Panc1 (cell line): ENCODE measurements at regions not wholly inside any gene's neighbourhood (a gene's known extent, or its start where the extent isn't known, plus 50 kb on each side); places are given as distances from the start of the nearest gene placed in this dataset.

Experiments
- ATAC-seq: fragments of 200-7000 bp; cut with Tn5 transposase; 2 replicates; pipeline ENCODE4 v1.9.1; 2020; ENCODE audit warnings: mild to moderate bottlenecking, moderate library complexity
- BruUV-seq: library from RNA; stranded (reverse); fragments of 400-500 nt; replicated peaks from 2 replicates; lab custom pipeline; 2021; lab: Mats Ljungman, UMichigan
- CTCF ChIA-PET: fragments of 300-600 bp; sonication (Branson Sonifier 250); formaldehyde crosslinking; loops from one replicate; lab custom pipeline; 2022; ENCODE audit warnings: antibody characterized with exemption; lab: Charles Lee
- POLR2A ChIA-PET: fragments of 300-600 bp; sonication (Branson Sonifier 250); formaldehyde crosslinking; loops from one replicate; lab custom pipeline; 2022; ENCODE audit warnings: antibody characterized with exemption; lab: Charles Lee
- DNase-seq: peaks from one replicate; pipeline ENCODE4 v3.0.0-alpha.2; 2010; ENCODE audit warnings: low read depth, low spot score
- H3K27ac ChIP-seq: 2 replicates; pipeline ENCODE4 v1.5.1; 2011; ENCODE audit warnings: mild to moderate bottlenecking, low read length, inconsistent platforms
- H3K27me3 ChIP-seq: fragments of 200-500 bp; sonication (Bioruptor generic); 2 replicates; pipeline ENCODE4 v1.6.0; 2014; ENCODE audit warnings: low read length, inconsistent platforms; ENCODE audit not compliant: control insufficient read depth, insufficient read depth
- H3K36me3 ChIP-seq: fragments of 200-500 bp; sonication (Bioruptor generic); 2 replicates; pipeline ENCODE4 v1.5.1; 2014; ENCODE audit warnings: inconsistent platforms, mild to moderate bottlenecking, low read length, moderate library complexity; ENCODE audit not compliant: control insufficient read depth, insufficient read depth
- H3K4me1 ChIP-seq: 2 replicates; pipeline ENCODE4 v1.5.1; 2011; ENCODE audit warnings: inconsistent platforms, mild to moderate bottlenecking, low read length, moderate library complexity; ENCODE audit not compliant: control insufficient read depth, insufficient read depth
- H3K4me3 ChIP-seq, 2 experiments: 2 replicates each; pipeline ENCODE4 v1.5.1; 2011 to 2012; ENCODE audit warnings: low read depth in 2 of 2, low read length in 2 of 2, mild to moderate bottlenecking in 2 of 2, inconsistent platforms in 1 of 2, moderate library complexity in 1 of 2
- H3K9me3 ChIP-seq: fragments of 200-500 bp; sonication (Bioruptor generic); 2 replicates; pipeline ENCODE4 v1.5.1; 2014; ENCODE audit warnings: low read depth, mild to moderate bottlenecking, inconsistent platforms, low read length, moderate library complexity; ENCODE audit not compliant: control insufficient read depth, insufficient read depth
- CTCF ChIP-seq: fragments of 450-650 bp; IDR thresholded peaks from 2 replicates; pipeline ENCODE4 v1.5.1; 2017; ENCODE audit warnings: mild to moderate bottlenecking
- POLR2AphosphoS5 ChIP-seq: IDR thresholded peaks from 2 replicates; pipeline ENCODE4 v1.6.1; 2012; ENCODE audit warnings: mild to moderate bottlenecking, low read depth, low read length, moderate library complexity
- REST ChIP-seq, 2 experiments: IDR thresholded peaks; 2 replicates each; pipeline ENCODE4 v1.6.1; 2011 to 2012; ENCODE audit warnings: low read depth in 2 of 2, control low read depth in 1 of 2, low read length in 1 of 2, mild to moderate bottlenecking in 1 of 2, moderate library complexity in 1 of 2; ENCODE audit not compliant: insufficient read depth in 1 of 2
- SIN3A ChIP-seq: IDR thresholded peaks from 2 replicates; pipeline ENCODE4 v1.6.1; 2012; ENCODE audit warnings: low read depth, mild to moderate bottlenecking, low read length, moderate library complexity, borderline replicate concordance; ENCODE audit not compliant: insufficient read depth
- TCF7L2 ChIP-seq: IDR thresholded peaks from 2 replicates; pipeline ENCODE4 v1.6.1; 2011; ENCODE audit warnings: mild to moderate bottlenecking, low read depth, low read length, inconsistent platforms
- in situ Hi-C: cut with HindIII; loops from 2 replicates; pipeline ENCODE4 v1.10.0; 2016; ENCODE audit warnings: low sequenced_read_pairs, low pct_unique_long_range_greater_than_20kb
- intact Hi-C: fragments of 100-400 bp; cut with micrococcal nuclease; formaldehyde crosslinking; loops from one replicate; pipeline ENCODE4 v1.10.0; 2022; ENCODE audit not compliant: unreplicated experiment

DNA sequence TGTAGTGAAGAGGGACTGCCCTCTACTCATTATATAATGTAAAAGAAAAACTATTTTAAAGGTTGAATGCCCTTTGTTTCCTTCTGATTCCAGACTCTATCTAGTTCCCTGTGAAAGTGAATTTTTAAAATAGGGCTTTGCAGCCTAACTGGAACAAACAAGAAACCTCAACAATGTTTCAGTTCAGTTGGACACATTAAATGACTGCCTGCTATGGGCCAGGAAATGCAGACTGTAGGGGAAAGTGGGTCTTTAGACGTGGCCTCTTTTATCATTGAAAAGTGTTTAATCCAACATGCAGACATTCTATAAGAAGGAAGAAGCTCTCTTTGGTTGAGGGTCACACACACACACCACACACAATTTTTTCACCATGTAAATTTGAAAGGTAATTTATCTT, 289.1 kb downstream of the ICE1 start:
- Histone ChIP-seq H3K4me3 (no peak overlapping the region), H3K27me3 (no peaks in the 10 kb centered on the region), H3K36me3 (no peaks in the 10 kb centered on the region), H3K27ac (no peak overlapping the region), H3K9me3 (no peaks in the 10 kb centered on the region), H3K4me1 (no peaks in the 10 kb centered on the region)
- intact Hi-C loops, result no loop called here
- ATAC-seq (no peak), DNase-seq (no peak)
- in situ Hi-C loops, result no loop called here
- ChIA-PET POLR2A (no interaction called here), CTCF (no interaction called here)
- BruUV-seq, result no TSS peak
- TF ChIP-seq REST (IDR thresholded peaks at IDR 0.05; ENCODE audit: insufficient read depth in 1 of 2, low read depth in 2 of 2, low read length in 1 of 2), result no peak
- no peak for TF ChIP-seq CTCF
- no peak for TF ChIP-seq POLR2AphosphoS5
- no peak for TF ChIP-seq SIN3A
- TF ChIP-seq TCF7L2, result no peak

- Histone ChIP-seq H3K4me3 (no peak overlapping the region), H3K27me3 (no peaks in the 10 kb centered on the region), H3K36me3 (no peaks in the 10 kb centered on the region), H3K4me1 (no peaks in the 10 kb centered on the region), H3K27ac (no peak overlapping the region), H3K9me3 (no peaks in the 10 kb centered on the region)
- BruUV-seq, result no TSS peak
- POLR2A ChIA-PET, result no interaction called here
- intact Hi-C loops (no loop called here), in situ Hi-C loops (no loop called here)
- no peak for ATAC-seq
- CTCF ChIA-PET, result no interaction called here
- TF ChIP-seq TCF7L2 (no peak), REST (IDR thresholded peaks at IDR 0.05; ENCODE audit: insufficient read depth in 1 of 2, low read depth in 2 of 2, low read length in 1 of 2) (no peak), POLR2AphosphoS5 (no peak), SIN3A (no peak), CTCF (no peak)
- DNase-seq, result no peak
These were observed 288.6 kb downstream of the ICE1 start for GRCh38 chr5:5711112-5711511.
